ENCODE measurements at regions not wholly inside any gene's neighbourhood (a gene's known extent, or its start where the extent isn't known, plus 50 kb on each side); places are given as distances from the start of the nearest gene placed in this dataset.

DNA sequence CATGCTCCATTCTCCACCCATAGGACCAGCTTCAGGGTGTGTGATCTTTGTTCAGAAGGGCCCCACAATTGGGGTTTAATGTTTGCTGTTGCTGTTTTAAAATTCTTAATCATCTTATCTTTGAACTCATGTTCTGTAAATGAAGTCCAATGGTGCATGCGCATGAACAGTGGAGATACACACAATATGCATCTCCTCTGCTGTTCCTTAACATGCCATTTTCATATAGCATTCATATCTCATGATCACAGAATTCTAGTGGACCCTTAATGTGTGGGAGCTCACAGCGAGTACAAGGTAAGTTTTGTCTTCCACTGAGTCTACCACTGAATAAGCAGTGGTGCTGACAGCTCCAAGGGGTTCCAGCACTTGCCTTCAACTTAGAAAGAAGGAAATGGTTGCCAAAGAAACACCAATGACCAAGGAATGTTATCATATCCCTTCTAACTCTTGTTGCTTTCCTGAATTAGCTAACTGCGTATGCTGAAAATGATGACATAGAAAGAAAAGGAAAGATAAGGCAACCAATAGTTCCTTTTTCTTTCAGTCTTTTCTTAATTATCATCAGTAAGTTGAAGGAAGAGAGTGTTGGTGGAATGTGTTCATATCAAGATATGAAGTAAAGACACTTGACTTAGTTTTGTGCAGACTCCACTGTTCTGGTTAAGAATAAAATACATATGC, 149.3 kb upstream of the FOXN2 start:
- Histone ChIP-seq H3K27ac (ENCODE audit: low read depth) (no peak overlapping the region), H3K4me1 (ENCODE audit: insufficient read depth) (peaks cover 4% of the 10 kb centered on the region; the same call in 1 of the 2 replicates), H3K9me2 (ENCODE audit: insufficient read depth) (no peaks in the 10 kb centered on the region), H2AFZ (no peak overlapping the region), H3K36me3 (ENCODE audit: insufficient read depth) (no peaks in the 10 kb centered on the region), H3F3A (replicated peaks; ENCODE audit: low read depth) (no peaks in the 10 kb centered on the region), H3K27me3 (ENCODE audit: insufficient read depth) (no peaks in the 10 kb centered on the region), H3K4me3 (no peak overlapping the region), H3K79me2 (replicated peaks; ENCODE audit: insufficient read depth) (no peaks in the 10 kb centered on the region), H4K20me1 (replicated peaks; ENCODE audit: insufficient read depth) (no peaks in the 10 kb centered on the region), H3K4me2 (no peak overlapping the region)
- no peak overlapping the region for H3K4me3 Mint-ChIP-seq
- no peak for DNase-seq (ENCODE audit: low spot score)
- TF ChIP-seq NANOG (IDR thresholded peaks at IDR 0.05; ENCODE audit: borderline replicate concordance) (no peak), JUNB (IDR thresholded peaks at IDR 0.05; ENCODE audit: unreplicated experiment) (no peak), ZNF331 (CRISPR knock-in tag; IDR thresholded peaks at IDR 0.05; ENCODE audit: low read depth) (no peak), EZH2phosphoT487 (IDR thresholded peaks at IDR 0.05; ENCODE audit: unreplicated experiment) (no peak), EZH2 (IDR thresholded peaks at IDR 0.05; ENCODE audit: low read depth, unreplicated experiment) (no peak), STAT1 (IDR thresholded peaks at IDR 0.05; ENCODE audit: unreplicated experiment) (no peak), ZNF114 (CRISPR knock-in tag; IDR thresholded peaks at IDR 0.05) (no peak), POLR2AphosphoS5 (IDR thresholded peaks at IDR 0.05; ENCODE audit: low read depth) (no peak), CREB1 (CRISPR knock-in tag; IDR thresholded peaks at IDR 0.05; ENCODE audit: low read depth) (no peak)
- TF ChIP-seq, protein P1, sequence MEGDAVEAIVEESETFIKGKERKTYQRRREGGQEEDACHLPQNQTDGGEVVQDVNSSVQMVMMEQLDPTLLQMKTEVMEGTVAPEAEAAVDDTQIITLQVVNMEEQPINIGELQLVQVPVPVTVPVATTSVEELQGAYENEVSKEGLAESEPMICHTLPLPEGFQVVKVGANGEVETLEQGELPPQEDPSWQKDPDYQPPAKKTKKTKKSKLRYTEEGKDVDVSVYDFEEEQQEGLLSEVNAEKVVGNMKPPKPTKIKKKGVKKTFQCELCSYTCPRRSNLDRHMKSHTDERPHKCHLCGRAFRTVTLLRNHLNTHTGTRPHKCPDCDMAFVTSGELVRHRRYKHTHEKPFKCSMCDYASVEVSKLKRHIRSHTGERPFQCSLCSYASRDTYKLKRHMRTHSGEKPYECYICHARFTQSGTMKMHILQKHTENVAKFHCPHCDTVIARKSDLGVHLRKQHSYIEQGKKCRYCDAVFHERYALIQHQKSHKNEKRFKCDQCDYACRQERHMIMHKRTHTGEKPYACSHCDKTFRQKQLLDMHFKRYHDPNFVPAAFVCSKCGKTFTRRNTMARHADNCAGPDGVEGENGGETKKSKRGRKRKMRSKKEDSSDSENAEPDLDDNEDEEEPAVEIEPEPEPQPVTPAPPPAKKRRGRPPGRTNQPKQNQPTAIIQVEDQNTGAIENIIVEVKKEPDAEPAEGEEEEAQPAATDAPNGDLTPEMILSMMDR (conservative IDR thresholded peaks at IDR 0.05; ENCODE audit: low read depth in 2 of 2): no peak
- TF ChIP-seq, protein P2, sequence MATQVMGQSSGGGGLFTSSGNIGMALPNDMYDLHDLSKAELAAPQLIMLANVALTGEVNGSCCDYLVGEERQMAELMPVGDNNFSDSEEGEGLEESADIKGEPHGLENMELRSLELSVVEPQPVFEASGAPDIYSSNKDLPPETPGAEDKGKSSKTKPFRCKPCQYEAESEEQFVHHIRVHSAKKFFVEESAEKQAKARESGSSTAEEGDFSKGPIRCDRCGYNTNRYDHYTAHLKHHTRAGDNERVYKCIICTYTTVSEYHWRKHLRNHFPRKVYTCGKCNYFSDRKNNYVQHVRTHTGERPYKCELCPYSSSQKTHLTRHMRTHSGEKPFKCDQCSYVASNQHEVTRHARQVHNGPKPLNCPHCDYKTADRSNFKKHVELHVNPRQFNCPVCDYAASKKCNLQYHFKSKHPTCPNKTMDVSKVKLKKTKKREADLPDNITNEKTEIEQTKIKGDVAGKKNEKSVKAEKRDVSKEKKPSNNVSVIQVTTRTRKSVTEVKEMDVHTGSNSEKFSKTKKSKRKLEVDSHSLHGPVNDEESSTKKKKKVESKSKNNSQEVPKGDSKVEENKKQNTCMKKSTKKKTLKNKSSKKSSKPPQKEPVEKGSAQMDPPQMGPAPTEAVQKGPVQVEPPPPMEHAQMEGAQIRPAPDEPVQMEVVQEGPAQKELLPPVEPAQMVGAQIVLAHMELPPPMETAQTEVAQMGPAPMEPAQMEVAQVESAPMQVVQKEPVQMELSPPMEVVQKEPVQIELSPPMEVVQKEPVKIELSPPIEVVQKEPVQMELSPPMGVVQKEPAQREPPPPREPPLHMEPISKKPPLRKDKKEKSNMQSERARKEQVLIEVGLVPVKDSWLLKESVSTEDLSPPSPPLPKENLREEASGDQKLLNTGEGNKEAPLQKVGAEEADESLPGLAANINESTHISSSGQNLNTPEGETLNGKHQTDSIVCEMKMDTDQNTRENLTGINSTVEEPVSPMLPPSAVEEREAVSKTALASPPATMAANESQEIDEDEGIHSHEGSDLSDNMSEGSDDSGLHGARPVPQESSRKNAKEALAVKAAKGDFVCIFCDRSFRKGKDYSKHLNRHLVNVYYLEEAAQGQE (IDR thresholded peaks at IDR 0.05; ENCODE audit: unreplicated experiment): no peak
- TF ChIP-seq, protein P3, sequence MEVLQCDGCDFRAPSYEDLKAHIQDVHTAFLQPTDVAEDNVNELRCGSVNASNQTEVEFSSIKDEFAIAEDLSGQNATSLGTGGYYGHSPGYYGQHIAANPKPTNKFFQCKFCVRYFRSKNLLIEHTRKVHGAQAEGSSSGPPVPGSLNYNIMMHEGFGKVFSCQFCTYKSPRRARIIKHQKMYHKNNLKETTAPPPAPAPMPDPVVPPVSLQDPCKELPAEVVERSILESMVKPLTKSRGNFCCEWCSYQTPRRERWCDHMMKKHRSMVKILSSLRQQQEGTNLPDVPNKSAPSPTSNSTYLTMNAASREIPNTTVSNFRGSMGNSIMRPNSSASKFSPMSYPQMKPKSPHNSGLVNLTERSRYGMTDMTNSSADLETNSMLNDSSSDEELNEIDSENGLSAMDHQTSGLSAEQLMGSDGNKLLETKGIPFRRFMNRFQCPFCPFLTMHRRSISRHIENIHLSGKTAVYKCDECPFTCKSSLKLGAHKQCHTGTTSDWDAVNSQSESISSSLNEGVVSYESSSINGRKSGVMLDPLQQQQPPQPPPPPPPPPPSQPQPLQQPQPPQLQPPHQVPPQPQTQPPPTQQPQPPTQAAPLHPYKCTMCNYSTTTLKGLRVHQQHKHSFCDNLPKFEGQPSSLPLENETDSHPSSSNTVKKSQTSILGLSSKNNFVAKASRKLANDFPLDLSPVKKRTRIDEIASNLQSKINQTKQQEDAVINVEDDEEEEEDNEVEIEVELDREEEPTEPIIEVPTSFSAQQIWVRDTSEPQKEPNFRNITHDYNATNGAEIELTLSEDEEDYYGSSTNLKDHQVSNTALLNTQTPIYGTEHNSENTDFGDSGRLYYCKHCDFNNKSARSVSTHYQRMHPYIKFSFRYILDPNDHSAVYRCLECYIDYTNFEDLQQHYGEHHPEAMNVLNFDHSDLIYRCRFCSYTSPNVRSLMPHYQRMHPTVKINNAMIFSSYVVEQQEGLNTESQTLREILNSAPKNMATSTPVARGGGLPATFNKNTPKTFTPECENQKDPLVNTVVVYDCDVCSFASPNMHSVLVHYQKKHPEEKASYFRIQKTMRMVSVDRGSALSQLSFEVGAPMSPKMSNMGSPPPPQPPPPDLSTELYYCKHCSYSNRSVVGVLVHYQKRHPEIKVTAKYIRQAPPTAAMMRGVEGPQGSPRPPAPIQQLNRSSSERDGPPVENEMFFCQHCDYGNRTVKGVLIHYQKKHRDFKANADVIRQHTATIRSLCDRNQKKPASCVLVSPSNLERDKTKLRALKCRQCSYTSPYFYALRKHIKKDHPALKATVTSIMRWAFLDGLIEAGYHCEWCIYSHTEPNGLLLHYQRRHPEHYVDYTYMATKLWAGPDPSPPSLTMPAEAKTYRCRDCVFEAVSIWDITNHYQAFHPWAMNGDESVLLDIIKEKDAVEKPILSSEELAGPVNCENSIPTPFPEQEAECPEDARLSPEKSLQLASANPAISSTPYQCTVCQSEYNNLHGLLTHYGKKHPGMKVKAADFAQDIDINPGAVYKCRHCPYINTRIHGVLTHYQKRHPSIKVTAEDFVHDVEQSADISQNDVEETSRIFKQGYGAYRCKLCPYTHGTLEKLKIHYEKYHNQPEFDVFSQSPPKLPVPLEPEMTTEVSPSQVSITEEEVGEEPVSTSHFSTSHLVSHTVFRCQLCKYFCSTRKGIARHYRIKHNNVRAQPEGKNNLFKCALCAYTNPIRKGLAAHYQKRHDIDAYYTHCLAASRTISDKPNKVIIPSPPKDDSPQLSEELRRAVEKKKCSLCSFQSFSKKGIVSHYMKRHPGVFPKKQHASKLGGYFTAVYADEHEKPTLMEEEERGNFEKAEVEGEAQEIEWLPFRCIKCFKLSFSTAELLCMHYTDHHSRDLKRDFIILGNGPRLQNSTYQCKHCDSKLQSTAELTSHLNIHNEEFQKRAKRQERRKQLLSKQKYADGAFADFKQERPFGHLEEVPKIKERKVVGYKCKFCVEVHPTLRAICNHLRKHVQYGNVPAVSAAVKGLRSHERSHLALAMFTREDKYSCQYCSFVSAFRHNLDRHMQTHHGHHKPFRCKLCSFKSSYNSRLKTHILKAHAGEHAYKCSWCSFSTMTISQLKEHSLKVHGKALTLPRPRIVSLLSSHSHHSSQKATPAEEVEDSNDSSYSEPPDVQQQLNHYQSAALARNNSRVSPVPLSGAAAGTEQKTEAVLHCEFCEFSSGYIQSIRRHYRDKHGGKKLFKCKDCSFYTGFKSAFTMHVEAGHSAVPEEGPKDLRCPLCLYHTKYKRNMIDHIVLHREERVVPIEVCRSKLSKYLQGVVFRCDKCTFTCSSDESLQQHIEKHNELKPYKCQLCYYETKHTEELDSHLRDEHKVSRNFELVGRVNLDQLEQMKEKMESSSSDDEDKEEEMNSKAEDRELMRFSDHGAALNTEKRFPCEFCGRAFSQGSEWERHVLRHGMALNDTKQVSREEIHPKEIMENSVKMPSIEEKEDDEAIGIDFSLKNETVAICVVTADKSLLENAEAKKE (CRISPR knock-in tag; IDR thresholded peaks at IDR 0.05): no peak
- TF ChIP-seq, protein P4, sequence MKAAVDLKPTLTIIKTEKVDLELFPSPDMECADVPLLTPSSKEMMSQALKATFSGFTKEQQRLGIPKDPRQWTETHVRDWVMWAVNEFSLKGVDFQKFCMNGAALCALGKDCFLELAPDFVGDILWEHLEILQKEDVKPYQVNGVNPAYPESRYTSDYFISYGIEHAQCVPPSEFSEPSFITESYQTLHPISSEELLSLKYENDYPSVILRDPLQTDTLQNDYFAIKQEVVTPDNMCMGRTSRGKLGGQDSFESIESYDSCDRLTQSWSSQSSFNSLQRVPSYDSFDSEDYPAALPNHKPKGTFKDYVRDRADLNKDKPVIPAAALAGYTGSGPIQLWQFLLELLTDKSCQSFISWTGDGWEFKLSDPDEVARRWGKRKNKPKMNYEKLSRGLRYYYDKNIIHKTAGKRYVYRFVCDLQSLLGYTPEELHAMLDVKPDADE (IDR thresholded peaks at IDR 0.05): no peak
- ATAC-seq: no peak
- no peak overlapping the region for H3K27ac Mint-ChIP-seq
- peaks cover 20% of the 10 kb centered on the region for H3K9me3 Mint-ChIP-seq
- peaks cover 4% of the 10 kb centered on the region for H3K27me3 Mint-ChIP-seq (ENCODE audit: insufficient read depth, low read depth, poor library complexity)
- peaks cover 11% of the 10 kb centered on the region for H3K36me3 Mint-ChIP-seq (ENCODE audit: low read depth)
- H3K4me1 Mint-ChIP-seq: peaks cover 7% of the 10 kb centered on the region; the same call in 2 of the 3 replicates

Measured in GM23338 (cell line).